ENCODE measurements at regions not wholly inside any gene's neighbourhood (a gene's known extent, or its start where the extent isn't known, plus 50 kb on each side); places are given as distances from the start of the nearest gene placed in this dataset.

DNA sequence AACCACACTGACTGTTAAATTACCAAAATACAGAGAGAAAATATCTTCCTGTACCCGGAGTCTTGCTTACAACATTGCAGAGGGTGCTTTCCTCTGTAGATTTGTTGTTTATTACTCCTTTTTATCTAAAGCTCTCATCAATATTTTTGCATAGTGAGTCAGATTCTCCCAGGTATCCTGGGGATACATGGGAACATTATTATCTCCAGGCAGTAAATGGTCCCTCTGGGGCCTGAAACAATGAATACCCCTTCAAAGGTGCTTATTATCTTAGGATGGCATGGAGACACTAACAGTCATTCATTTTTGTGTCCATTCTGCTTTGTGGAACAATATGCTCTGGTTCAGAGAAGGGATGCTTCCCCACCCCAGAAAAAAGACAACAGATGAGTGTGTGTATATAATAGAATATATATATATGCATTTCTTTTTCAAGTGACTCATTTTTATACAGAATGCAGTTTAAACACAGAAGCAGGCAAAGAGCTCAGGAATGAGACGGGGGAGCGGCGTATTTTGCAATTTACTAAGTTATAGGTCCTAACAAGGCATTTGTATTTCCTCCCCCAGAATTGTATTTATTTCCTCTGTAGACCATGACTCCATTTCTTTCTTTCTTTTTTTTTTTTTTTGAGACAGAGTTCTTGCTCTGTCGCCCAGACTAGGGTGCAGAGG, 424.8 kb upstream of the ZEB2 start:
- 90 to 95% (median 92%) methylated on average over 5 of the region's 5 CpGs for WGBS, 4 donors
- H3K27me3 ChIP-seq, result no peaks in the 10 kb centered on the region
- H3K27ac ChIP-seq, result no peak overlapping the region
- TF ChIP-seq, protein P1, sequence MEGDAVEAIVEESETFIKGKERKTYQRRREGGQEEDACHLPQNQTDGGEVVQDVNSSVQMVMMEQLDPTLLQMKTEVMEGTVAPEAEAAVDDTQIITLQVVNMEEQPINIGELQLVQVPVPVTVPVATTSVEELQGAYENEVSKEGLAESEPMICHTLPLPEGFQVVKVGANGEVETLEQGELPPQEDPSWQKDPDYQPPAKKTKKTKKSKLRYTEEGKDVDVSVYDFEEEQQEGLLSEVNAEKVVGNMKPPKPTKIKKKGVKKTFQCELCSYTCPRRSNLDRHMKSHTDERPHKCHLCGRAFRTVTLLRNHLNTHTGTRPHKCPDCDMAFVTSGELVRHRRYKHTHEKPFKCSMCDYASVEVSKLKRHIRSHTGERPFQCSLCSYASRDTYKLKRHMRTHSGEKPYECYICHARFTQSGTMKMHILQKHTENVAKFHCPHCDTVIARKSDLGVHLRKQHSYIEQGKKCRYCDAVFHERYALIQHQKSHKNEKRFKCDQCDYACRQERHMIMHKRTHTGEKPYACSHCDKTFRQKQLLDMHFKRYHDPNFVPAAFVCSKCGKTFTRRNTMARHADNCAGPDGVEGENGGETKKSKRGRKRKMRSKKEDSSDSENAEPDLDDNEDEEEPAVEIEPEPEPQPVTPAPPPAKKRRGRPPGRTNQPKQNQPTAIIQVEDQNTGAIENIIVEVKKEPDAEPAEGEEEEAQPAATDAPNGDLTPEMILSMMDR (IDR thresholded peaks at IDR 0.05), result no peak
- TF ChIP-seq POLR2A (IDR thresholded peaks at IDR 0.05), result no peak
- no peak for DNase-seq
- intact Hi-C loops (cut with DNase I), result no loop called here
- H3K4me1 ChIP-seq (replicated peaks in 1 of 2), result peaks cover 3 to 24% of the 10 kb centered on the region in 2 donors
- no peaks in the 10 kb centered on the region for H3K9me3 ChIP-seq (replicated peaks in 1 of 3)
- no peaks in the 10 kb centered on the region for H3K36me3 ChIP-seq (replicated peaks in 1 of 2)
- H3K4me3 ChIP-seq, result no peak overlapping the region

DNA sequence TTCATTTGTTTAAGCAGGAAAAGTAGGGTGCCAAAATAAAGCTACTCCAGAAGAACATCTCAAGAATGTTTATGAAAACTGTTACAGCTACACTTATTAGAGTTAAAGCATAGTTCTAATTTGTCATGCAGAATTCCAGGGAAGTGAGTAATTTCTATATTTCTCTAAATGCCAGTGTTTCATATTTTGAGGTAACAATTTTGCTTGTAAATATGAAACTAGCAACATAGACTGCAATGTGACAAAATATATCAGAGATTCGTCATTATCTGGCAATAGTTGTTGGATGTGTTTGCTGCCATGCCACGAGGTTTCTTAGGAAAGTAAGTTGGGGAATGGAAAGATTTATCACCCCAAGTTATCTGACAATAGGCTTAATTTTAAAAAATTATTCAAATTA, 424.1 kb upstream of the ZEB2 start:
- H3K4me3 ChIP-seq, result no peak overlapping the region
- 35 to 53% (median 44%) methylated on average over 2 of the region's 2 CpGs for WGBS, 4 donors
- no peak for DNase-seq

DNA sequence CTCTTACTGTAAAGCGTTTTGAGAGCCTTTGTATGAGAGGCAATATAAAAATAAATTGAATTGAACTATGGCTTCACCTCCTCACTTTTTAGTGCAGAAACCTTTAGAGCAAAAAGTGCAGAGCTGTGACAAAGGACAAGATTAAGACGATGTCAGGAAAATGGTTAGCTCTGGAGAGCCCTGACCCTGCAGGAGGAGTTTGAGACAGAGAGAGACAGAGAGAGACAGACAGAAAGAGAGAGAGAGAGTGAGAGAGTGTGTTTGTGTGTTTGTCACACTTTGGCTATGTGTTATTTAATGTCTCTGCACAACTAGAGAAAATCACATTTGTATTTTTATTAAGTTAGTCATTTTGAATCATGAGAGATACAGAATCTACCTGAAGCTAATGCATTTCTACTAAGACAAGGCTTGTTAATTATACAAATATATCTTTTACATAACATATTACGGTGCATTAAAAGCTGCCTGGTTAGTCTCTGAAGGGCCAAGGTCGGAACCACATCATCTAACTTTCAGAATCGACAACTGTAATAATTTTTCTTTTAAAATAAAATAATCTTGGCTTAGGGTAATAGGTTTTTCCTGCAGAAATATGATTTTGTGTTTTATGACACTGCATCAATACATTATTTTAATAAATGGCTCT, 423.5 kb upstream of the ZEB2 start:
- no peaks in the 10 kb centered on the region for H3K9me3 ChIP-seq (replicated peaks in 1 of 3)
- intact Hi-C loops (cut with DNase I), result no loop called here
- H3K36me3 ChIP-seq (replicated peaks in 1 of 2), result no peaks in the 10 kb centered on the region
- 40 to 46% (median 44%) methylated on average over 5 of the region's 5 CpGs for WGBS, 4 donors
- no peak overlapping the region for H3K4me3 ChIP-seq
- TF ChIP-seq, protein P1 (IDR thresholded peaks at IDR 0.05), result no peak
- no peak for TF ChIP-seq POLR2A (IDR thresholded peaks at IDR 0.05)
- H3K27ac ChIP-seq, result no peak overlapping the region
- DNase-seq, result no peak
- peaks cover 3 to 31% of the 10 kb centered on the region in 2 donors for H3K4me1 ChIP-seq (replicated peaks in 1 of 2)
- no peaks in the 10 kb centered on the region for H3K27me3 ChIP-seq

More for the DNA sequence above, 424.1 kb upstream of the ZEB2 start:
- intact Hi-C loops (cut with DNase I), result no loop called here
- H3K4me1 ChIP-seq (replicated peaks in 1 of 2), result peaks cover 3 to 25% of the 10 kb centered on the region in 2 donors
- TF ChIP-seq, protein P1 (IDR thresholded peaks at IDR 0.05), result no peak
- no peak for TF ChIP-seq POLR2A (IDR thresholded peaks at IDR 0.05)
- no peaks in the 10 kb centered on the region for H3K36me3 ChIP-seq (replicated peaks in 1 of 2)
- H3K27me3 ChIP-seq, result no peaks in the 10 kb centered on the region
- no peaks in the 10 kb centered on the region for H3K9me3 ChIP-seq (replicated peaks in 1 of 3)
- no peak overlapping the region for H3K27ac ChIP-seq

DNA sequence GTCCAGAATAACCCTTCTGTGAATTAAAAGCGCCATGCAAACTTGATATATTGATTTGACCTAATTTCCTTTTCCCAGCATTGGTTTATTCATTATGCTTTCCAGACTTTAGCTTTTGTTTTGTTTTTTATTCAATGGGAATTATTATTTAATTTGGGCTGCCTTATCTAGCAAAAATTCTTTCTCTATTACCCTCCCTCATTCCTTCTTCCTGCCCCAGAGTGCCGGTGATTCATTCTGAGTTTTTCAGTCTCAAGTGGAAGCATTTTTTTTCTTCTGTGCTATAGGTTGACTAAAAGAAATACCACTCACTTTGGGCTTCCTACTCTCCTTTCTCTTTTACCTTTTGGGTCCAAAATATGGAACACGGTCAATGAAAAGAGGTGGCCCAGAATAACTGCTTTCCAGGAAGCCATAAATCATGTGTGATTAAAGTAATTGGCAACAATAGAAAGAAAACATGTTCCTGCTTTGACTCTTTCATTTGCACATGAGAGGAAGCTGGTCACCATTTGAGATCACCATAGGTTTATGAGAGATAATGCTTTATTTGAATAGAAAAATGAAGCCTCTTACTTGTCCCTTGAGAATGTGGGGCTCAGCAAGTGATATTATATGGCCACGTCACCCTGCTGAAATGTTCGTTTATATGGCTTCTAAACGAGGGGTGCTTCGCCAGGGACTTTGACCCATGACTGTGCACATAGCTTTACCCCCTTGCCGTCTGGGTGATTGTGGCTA, 422.8 kb upstream of the ZEB2 start:
- DNase-seq, result no peak
- Histone ChIP-seq H3K36me3 (replicated peaks in 1 of 2) (no peaks in the 10 kb centered on the region), H3K9me3 (replicated peaks in 1 of 3) (no peaks in the 10 kb centered on the region), H3K4me3 (no peak overlapping the region), H3K27me3 (no peaks in the 10 kb centered on the region), H3K4me1 (replicated peaks in 1 of 2) (peaks cover 7 to 38% of the 10 kb centered on the region in 2 donors), H3K27ac (no peak overlapping the region)
- TF ChIP-seq POLR2A (IDR thresholded peaks at IDR 0.05), result no peak
- TF ChIP-seq, protein P1 (IDR thresholded peaks at IDR 0.05), result no peak
- intact Hi-C loops (cut with DNase I), result no loop called here
- WGBS, 4 donors, result 61 to 63% (median 62%) methylated on average over 8 of the region's 8 CpGs
